Ecto neural progenitor cell (in vitro differentiated cells): ENCODE measurements at regions not wholly inside any gene's neighbourhood (a gene's known extent, or its start where the extent isn't known, plus 50 kb on each side); places are given as distances from the start of the nearest gene placed in this dataset.

Experiments used
- DNase-seq: peaks from one replicate; pipeline ENCODE4 v3.0.0-alpha.2; 2018; ENCODE audit warnings: low spot score

DNA sequence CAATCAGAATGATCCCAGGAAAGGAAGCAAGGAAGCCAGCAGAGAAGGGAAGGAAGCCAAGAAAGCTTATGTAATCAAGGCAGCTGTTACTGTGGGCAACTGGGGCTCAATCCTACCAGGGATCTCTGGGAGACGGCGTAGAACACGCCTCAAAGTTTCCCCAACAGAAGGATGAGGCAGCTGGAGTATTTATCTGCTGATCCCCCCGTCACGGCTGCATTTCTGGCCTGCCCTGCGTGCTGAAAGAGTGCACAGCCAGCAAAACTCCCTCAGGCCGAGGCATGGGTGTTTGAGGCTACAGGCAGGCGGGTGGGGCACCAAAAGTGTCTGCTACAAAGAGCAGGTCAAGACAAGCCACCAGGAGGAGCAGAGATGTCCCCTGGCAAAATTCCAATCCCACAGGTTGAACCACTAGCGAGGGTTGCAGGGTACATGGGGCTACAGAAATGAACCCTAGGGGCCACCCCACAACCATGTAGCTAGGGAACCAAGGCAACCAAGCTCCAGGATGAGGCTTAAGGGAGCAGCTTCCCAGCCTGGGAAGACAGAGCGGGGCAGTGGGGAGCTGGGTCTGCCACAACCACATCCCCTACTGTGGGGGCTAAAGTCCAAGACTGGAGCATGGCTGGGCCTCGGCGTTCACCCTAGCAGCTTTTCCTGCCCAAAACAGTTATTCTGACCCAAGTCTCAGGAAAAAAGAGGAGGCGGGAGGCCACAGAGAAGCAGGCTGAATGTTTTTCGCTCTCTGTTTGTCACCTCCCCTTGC lies 113.4 kb downstream of the BCOR start:
- no peak for DNase-seq

DNA sequence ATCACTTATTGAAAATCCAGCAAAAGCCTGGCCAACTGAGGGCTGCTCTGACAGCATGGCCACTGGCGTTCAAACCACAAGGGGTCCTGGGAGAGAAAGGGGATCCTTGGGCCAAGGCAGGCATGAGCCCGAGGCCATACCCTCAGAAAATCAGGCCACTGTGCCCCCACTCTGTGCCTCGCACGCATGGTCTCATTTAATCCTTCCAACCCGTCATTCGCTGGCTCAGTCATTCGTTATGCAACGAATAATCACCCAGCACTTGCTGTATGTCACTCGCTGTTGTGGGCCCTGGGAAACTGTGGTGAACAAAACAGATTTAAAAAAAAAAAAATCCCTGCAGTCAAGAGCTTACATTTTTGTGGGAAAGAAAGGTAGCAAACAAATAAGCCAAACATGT lies 112.7 kb downstream of the BCOR start:
- DNase-seq = no peak

DNA sequence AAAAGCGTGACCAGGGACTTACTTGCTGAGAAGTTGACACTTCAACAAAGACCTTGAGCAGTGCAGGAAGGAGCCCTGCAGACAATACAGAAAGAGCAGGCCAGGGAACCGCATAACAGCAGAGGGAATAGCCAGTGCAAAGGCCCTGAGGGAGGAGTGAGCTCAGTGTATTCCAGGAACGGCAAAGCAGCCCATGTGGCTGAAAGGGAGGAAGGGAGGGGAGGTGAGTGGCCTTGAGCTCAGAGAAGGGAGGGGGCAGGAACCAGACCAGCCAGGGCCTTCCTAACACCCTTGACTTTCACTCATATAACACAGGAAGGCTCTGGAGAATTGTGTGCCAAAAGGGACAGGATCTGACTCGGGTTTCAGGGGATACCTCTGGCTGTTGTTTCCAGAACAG lies 112.2 kb downstream of the BCOR start:
- DNase-seq = no peak

DNA sequence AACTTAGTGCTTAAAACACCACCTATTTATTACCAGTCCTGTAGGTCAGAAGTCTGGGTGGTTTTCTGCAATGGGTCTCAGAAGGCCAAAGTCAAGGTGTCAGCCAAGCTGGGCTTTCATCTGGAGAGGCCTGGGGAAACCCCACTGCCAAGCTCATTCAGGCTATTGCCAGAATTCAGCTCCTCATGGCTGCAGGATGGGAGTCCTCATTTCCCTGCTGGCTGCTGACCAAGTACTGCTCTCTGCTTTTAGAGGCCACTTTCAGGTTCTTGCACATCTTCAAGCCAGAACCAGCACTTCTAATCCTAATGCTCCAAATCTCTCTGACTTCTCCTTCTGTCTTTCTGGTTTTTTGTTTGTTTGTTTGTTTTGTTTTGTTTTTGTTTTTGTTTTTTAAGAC lies 109.3 kb downstream of the BCOR start:
- DNase-seq = no peak

DNA sequence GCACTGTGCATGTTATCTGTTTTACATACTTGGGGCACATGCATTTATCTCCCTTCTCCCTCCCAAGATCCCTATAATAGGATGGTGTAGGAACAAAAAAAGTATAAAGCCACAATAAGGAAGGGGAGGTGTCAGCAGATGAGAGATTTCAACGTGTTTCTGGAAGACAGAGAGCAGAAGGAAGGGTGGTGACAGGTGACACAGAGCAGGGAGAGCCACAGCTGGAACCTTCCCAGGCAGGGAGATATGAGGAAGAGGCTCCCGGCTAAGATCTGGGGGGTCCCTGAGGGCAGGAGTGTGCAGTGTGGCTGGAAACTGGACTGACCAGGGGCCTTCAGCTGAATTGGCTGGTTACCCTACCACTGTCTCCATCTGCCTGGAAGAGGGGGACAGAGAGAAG lies 107.4 kb downstream of the BCOR start:
- no peak for DNase-seq

DNA sequence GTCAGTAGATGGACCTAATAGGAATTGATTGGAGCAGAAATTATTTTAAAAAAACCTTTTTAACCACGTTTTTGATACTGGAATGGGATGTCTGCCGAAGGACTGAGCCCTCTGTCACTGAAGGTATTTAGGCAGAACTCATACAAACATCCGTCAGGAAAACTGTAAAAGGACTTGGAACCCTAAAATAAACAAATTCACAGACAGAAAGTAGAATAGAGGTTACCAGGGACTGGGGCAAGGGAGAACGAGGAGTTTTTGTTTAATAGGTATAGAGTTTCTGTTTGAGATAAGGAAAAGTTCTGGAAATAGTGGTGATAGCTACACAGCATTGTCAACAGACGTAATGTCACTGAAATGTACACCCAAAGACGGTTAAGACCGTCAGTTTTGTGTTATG lies 105.5 kb downstream of the BCOR start:
- no peak for DNase-seq

DNA sequence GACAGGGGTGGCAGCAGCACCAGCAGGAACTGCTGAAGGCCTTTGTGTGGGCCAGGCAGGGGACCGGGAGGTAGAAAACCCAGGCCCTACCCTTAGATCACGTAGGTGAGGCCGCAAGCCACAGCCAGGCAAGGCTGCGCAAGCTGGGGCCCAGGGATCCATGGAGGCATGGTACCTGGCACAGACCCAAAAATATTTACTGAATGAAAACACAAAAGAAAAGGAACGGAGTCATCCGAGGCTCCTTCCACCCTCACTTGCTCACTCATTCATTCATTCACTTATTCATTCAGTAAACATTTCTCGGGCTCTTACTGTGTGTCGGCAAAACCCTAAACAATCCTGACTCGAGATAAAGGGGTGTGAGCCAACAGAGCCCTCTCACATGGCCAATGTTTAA lies 102.3 kb downstream of the BCOR start:
- no peak for DNase-seq

DNA sequence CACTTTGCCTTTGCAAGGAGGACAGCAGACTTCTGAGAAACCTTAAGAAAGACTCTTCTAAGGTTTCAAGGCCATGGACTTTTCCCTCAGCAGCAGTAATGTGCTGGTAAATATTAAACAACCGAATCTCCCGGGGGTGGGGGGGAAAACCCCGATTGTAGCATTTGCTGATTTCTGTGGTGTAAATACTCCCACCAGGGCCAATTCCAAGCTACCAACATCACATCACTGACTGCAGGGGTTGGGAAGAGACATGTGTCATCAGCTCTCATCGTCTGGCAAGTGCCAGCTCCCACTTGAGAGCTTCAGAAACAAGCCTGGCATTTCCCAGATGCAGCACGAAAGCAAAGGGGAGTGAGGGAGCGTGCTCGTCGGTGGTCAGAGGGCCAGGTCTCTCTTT lies 101.2 kb downstream of the BCOR start:
- DNase-seq = no peak

DNA sequence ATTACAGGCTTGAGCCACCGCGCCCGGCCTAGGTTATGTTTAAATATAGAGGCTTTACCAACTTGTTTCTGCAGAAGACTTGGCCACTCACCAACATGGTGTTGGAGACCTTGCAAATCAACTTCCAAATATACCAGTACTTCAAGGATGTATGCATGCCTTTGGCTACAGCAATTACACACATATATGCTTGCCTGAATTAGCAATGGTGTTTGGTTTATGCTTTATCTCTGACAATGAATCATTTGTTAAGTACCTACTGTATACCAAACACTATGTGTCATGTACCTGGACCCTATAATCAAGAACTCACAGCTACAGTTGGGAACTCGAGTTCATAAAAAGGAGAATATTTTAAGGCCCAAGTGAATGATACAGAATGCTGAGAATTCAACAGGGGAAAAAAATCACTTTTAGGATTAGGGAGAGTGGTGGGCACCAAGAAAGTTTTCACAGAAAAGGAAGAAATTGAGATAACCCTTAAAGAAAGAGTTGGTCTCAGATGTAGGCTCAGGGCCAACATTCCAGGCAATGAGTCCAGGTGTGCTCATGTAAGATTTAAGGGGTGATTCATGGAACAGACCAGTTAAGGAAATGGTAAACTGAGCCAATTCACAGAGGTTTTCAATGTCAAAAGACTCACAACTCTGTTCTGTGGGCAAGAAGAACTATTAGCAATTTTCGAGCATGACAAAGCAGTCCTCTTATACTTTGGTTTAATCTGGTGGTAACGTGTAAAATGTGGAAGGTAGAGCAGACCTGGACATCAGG lies 98.9 kb downstream of the BCOR start:
- DNase-seq = no peak
